Neural cell (in vitro differentiated cells): ENCODE measurements at regions not wholly inside any gene's neighbourhood (a gene's known extent, or its start where the extent isn't known, plus 50 kb on each side); places are given as distances from the start of the nearest gene placed in this dataset.

Experiments
- H2AFZ ChIP-seq: fragments of 200-600, 300-800 bp; sonication (generic), shearing (Covaris generic); 2 replicates; pipeline ENCODE4 v1.6.0; 2014; ENCODE audit warnings: low read depth, mild to moderate bottlenecking, antibody characterized with exemption, low read length, moderate library complexity
- H3F3A ChIP-seq: fragments of 200-600 bp; shearing (Covaris generic); 2 replicates; pipeline ENCODE4 v1.6.1; 2016; ENCODE audit warnings: mild to moderate bottlenecking, moderate library complexity, mixed read lengths, antibody characterized with exemption, low read length; ENCODE audit not compliant: insufficient read depth, poor library complexity, severe bottlenecking
- H3K27ac ChIP-seq: fragments of 200-600, 300-800 bp; sonication (generic), shearing (Covaris generic); 2 replicates; pipeline ENCODE4 v1.5.1; 2014; ENCODE audit warnings: mild to moderate bottlenecking, low read length, moderate library complexity
- H3K27me3 ChIP-seq: fragments of 300-800, 200-600 bp; sonication (generic), shearing (Covaris generic); 2 replicates; pipeline ENCODE4 v1.6.0; 2014; ENCODE audit warnings: mild to moderate bottlenecking, low read depth, low read length, moderate library complexity; ENCODE audit not compliant: insufficient read depth
- H3K36me3 ChIP-seq: fragments of 300-800, 200-600 bp; sonication (generic), shearing (Covaris generic); 2 replicates; pipeline ENCODE4 v1.5.1; 2014; ENCODE audit warnings: mild to moderate bottlenecking, antibody characterized with exemption, low read length, moderate library complexity; ENCODE audit not compliant: insufficient read depth
- H3K4me2 ChIP-seq: fragments of 300-800, 200-600 bp; sonication (generic), shearing (Covaris generic); 2 replicates; pipeline ENCODE4 v1.6.0; 2014; ENCODE audit warnings: mild to moderate bottlenecking, low read length
- H3K4me3 ChIP-seq: fragments of 300-800, 200-600 bp; sonication (generic), shearing (Covaris generic); 2 replicates; pipeline ENCODE4 v1.5.1; 2014; ENCODE audit warnings: mild to moderate bottlenecking, low read length, moderate library complexity
- H3K79me2 ChIP-seq: fragments of 200-600 bp; shearing (Covaris generic); replicated peaks from 2 replicates; pipeline ENCODE4 v1.6.0; 2014; ENCODE audit warnings: mild to moderate bottlenecking, low read length, moderate library complexity; ENCODE audit not compliant: insufficient read depth
- H3K9ac ChIP-seq: fragments of 300-800, 200-600 bp; sonication (generic), shearing (Covaris generic); 2 replicates; pipeline ENCODE4 v1.6.1; 2016; ENCODE audit warnings: mild to moderate bottlenecking, low read length, mixed read lengths
- H3K9me2 ChIP-seq: fragments of 200-600 bp; shearing (Covaris generic); 2 replicates; pipeline ENCODE4 v1.6.1; 2016; ENCODE audit warnings: mild to moderate bottlenecking, low read length, mixed read lengths; ENCODE audit not compliant: insufficient read depth
- H3K9me3 ChIP-seq: fragments of 200-600, 300-800 bp; sonication (generic), shearing (Covaris generic); 2 replicates; pipeline ENCODE4 v1.6.1; 2016; ENCODE audit warnings: mild to moderate bottlenecking, mixed run types, low read length, moderate library complexity, mixed read lengths
- H4K20me1 ChIP-seq: fragments of 200-600 bp; shearing (Covaris generic); 2 replicates; pipeline ENCODE4 v1.6.1; 2016; ENCODE audit warnings: mild to moderate bottlenecking, mixed run types; ENCODE audit not compliant: insufficient read depth
- CTCF ChIP-seq: fragments of 450-650 bp; IDR thresholded peaks from 2 replicates; pipeline ENCODE4 v1.5.1; 2014; ENCODE audit warnings: antibody characterized with exemption, mild to moderate bottlenecking, moderate library complexity; ENCODE audit not compliant: poor library complexity, severe bottlenecking
- EP300 ChIP-seq: fragments of 450-650 bp; conservative IDR thresholded peaks from 2 replicates; pipeline ENCODE4 v1.6.1; 2014; ENCODE audit warnings: antibody characterized with exemption, mild to moderate bottlenecking, moderate library complexity; ENCODE audit not compliant: poor library complexity, severe bottlenecking
- EZH2 ChIP-seq: fragments of 200-600, 300-800 bp; shearing (Covaris generic), sonication (generic); IDR thresholded peaks from 2 replicates; pipeline ENCODE4 v1.6.1; 2014; ENCODE audit warnings: antibody characterized with exemption, low read length, borderline replicate concordance, mild to moderate bottlenecking; ENCODE audit not compliant: insufficient read depth, poor library complexity, severe bottlenecking
- MXI1 ChIP-seq: fragments of 450-650 bp; conservative IDR thresholded peaks from 2 replicates; pipeline ENCODE4 v1.6.1; 2014; ENCODE audit warnings: antibody characterized with exemption, mild to moderate bottlenecking; ENCODE audit not compliant: poor library complexity, severe bottlenecking
- POLR2AphosphoS5 ChIP-seq: IDR thresholded peaks from 2 replicates; pipeline ENCODE4 v1.6.1; 2012
- RAD21 ChIP-seq: fragments of 450-650 bp; conservative IDR thresholded peaks from 2 replicates; pipeline ENCODE4 v1.6.1; 2014; ENCODE audit warnings: antibody characterized with exemption, mild to moderate bottlenecking, moderate library complexity
- REST ChIP-seq: IDR thresholded peaks from 2 replicates; pipeline ENCODE4 v1.6.1; 2012; ENCODE audit warnings: borderline replicate concordance
- SMC3 ChIP-seq: fragments of 450-650 bp; conservative IDR thresholded peaks from 2 replicates; pipeline ENCODE4 v1.6.1; 2014; ENCODE audit warnings: antibody characterized with exemption, mild to moderate bottlenecking, moderate library complexity; ENCODE audit not compliant: poor library complexity
- TAF1 ChIP-seq: IDR thresholded peaks from 2 replicates; pipeline ENCODE4 v1.6.1; 2012; ENCODE audit warnings: low read depth

- Histone ChIP-seq H3K36me3 (no peaks in the 10 kb centered on the region), H3K9me3 (no peaks in the 10 kb centered on the region), H3K27ac (no peak overlapping the region), H2AFZ (no peak overlapping the region), H3K79me2 (no peaks in the 10 kb centered on the region), H3F3A (no peaks in the 10 kb centered on the region), H3K9me2 (no peaks in the 10 kb centered on the region), H3K4me3 (no peak overlapping the region), H3K4me2 (no peak overlapping the region), H3K27me3 (no peaks in the 10 kb centered on the region), H4K20me1 (no peaks in the 10 kb centered on the region), H3K9ac (no peak overlapping the region)
- TF ChIP-seq MXI1 (no peak), RAD21 (no peak), EP300 (no peak), POLR2AphosphoS5 (no peak), CTCF (no peak), EZH2 (no peak), SMC3 (no peak), TAF1 (no peak), REST (no peak)
These were observed 173.5 kb upstream of the HAAO start for GRCh38 chr2:42965910-42966309.

DNA sequence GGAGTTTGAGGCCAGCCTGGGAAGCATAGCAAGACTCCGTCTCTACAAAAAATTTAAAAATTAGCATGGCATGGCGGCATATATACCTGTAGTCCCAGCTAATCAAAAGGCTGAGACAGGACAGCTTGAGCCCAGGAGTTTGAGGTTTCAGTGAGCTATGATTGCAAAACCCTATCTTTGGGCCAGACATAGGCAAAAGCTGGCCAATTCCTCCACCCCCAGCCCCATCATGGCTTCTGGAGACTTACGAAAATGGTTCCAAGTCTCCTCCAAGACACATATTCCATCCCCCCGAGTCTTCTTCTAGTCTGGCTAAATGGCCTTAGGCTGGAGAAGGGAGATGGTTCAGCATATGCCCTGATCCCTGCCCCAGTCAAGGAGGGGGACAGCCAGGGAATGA is 172.8 kb upstream of the HAAO start:
- no peaks in the 10 kb centered on the region for H3K36me3 ChIP-seq
- no peaks in the 10 kb centered on the region for H4K20me1 ChIP-seq
- no peak overlapping the region for H3K9ac ChIP-seq
- TF ChIP-seq POLR2AphosphoS5 = no peak
- TF ChIP-seq RAD21 = no peak
- no peak for TF ChIP-seq TAF1
- TF ChIP-seq EZH2 = no peak
- TF ChIP-seq EP300 = no peak
- TF ChIP-seq REST = no peak
- no peak for TF ChIP-seq SMC3
- TF ChIP-seq MXI1 = no peak
- TF ChIP-seq CTCF = no peak
- H3K9me3 ChIP-seq = no peaks in the 10 kb centered on the region
- H3K27ac ChIP-seq = no peak overlapping the region
- no peaks in the 10 kb centered on the region for H3K27me3 ChIP-seq
- no peak overlapping the region for H3K4me3 ChIP-seq
- no peaks in the 10 kb centered on the region for H3K9me2 ChIP-seq
- no peak overlapping the region for H2AFZ ChIP-seq
- H3F3A ChIP-seq = no peaks in the 10 kb centered on the region
- no peaks in the 10 kb centered on the region for H3K79me2 ChIP-seq
- H3K4me2 ChIP-seq = no peak overlapping the region
